ENCODE measurements at regions not wholly inside any gene's neighbourhood (a gene's known extent, or its start where the extent isn't known, plus 50 kb on each side); places are given as distances from the start of the nearest gene placed in this dataset.

DNA sequence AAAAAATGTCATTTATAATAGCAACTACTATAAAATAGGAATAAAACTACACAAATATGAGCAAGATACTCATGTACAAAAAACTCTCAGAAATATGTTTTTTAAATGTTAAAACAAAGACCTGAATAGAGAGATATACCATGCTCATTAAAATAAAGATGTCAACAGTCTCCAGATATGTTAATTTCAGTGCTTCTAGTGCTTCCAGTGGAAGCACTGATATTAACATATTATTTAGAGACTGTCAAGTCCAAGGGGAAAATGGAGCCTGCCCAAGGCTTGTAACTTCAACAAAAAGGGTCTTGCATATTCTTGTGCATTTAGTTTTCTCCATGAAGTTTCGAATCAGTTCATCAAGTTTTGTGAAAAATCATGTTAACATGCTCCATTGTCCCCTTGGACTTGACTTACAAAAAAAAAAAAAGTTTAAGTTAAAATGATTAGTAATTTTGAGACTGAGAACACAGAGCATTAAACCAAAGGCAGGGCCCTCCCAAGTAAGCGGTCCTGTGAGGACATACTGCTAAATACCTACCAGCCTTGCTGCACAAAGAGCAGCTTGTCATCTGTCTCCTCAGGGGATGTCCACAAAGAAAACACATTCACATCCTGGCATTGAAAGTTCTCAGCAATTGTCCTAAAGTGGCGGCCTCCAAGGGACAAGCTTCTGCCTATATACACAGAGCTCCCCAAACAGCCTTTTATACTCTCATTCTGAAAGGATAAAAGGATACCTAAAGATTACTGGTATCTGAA lies 501.9 kb upstream of the CHAC2 start:
- DNase-seq (ENCODE audit: low read depth), result no peak
- TF ChIP-seq, protein P1, sequence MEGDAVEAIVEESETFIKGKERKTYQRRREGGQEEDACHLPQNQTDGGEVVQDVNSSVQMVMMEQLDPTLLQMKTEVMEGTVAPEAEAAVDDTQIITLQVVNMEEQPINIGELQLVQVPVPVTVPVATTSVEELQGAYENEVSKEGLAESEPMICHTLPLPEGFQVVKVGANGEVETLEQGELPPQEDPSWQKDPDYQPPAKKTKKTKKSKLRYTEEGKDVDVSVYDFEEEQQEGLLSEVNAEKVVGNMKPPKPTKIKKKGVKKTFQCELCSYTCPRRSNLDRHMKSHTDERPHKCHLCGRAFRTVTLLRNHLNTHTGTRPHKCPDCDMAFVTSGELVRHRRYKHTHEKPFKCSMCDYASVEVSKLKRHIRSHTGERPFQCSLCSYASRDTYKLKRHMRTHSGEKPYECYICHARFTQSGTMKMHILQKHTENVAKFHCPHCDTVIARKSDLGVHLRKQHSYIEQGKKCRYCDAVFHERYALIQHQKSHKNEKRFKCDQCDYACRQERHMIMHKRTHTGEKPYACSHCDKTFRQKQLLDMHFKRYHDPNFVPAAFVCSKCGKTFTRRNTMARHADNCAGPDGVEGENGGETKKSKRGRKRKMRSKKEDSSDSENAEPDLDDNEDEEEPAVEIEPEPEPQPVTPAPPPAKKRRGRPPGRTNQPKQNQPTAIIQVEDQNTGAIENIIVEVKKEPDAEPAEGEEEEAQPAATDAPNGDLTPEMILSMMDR (IDR thresholded peaks at IDR 0.05; ENCODE audit: low read length, missing control alignments), result no peak
- no peak overlapping the region for H3K4me3 ChIP-seq (replicated peaks; ENCODE audit: low read depth, low read length)

DNA sequence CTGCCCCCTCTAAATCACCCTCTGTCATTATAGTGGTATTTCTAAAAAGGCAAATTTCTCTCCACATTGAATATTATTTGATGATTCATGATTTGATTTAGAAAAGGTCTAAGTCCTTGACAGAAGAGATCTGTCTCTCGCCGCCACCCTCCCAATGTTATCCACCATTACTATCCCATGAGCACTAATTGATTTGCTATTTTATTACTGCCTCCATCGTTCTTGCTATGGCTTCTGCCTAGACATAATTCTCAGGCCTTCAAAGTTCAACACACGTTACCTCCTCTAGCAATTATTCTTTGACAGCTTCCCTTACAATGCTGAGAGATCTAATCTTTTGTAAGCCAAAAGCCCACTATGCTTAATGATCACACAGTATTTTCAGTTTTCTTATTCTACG lies 507.0 kb upstream of the CHAC2 start:
- H3K4me3 ChIP-seq (replicated peaks; ENCODE audit: low read depth, low read length), result no peak overlapping the region
- TF ChIP-seq, protein P1 (IDR thresholded peaks at IDR 0.05; ENCODE audit: low read length, missing control alignments), result no peak
- DNase-seq (ENCODE audit: low read depth), result no peak

- TF ChIP-seq, protein P1 (IDR thresholded peaks at IDR 0.05; ENCODE audit: low read length, missing control alignments), result no peak
- no peak for DNase-seq (ENCODE audit: low read depth)
- no peak overlapping the region for H3K4me3 ChIP-seq (replicated peaks; ENCODE audit: low read depth, low read length)
Observed at GRCh38 chr2:53259395-53260009, 508.1 kb upstream of the CHAC2 start.

DNA sequence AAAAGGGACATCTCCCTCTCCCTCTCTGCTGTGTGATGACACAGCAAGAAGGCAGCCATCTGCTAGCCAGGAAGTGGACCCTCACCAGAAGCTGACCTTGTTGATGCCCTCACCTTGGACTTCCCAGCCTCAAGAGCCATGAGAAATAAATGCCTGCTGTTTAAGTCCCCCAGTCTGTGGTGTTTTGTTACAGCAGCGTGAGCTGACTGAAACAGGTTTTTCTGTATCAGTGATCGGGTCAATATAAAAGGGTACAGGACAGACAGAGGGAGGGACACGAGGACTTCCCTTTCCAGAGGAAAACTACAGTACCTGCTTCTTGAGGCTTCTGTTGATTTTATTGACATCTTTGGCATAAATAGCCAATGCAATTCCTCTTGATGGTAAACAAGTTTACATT lies 510.3 kb upstream of the CHAC2 start:
- TF ChIP-seq, protein P1 (IDR thresholded peaks at IDR 0.05; ENCODE audit: low read length, missing control alignments), result no peak
- DNase-seq (ENCODE audit: low read depth), result no peak
- no peak overlapping the region for H3K4me3 ChIP-seq (replicated peaks; ENCODE audit: low read depth, low read length)

DNA sequence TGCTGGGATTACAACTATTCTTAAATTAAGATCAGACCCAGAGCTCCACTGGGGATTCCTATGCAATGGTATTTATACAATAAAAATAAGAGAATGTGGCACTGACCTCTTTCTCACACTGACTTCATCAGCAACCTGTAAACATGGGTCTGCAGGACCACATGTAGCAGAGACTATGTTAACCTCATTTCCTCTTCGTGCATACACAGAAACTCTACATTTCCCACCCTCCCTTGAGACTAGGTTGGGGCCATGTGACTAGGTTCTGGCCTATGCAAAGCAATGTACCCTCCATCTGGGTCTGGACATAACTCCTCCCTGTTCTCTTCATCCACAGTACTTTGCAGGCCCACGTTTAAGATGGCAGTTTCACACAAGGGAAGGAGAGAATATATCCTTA lies 514.4 kb upstream of the CHAC2 start:
- TF ChIP-seq, protein P1 (IDR thresholded peaks at IDR 0.05; ENCODE audit: low read length, missing control alignments), result no peak
- H3K4me3 ChIP-seq (replicated peaks; ENCODE audit: low read depth, low read length), result no peak overlapping the region
- DNase-seq (ENCODE audit: low read depth), result no peak

DNA sequence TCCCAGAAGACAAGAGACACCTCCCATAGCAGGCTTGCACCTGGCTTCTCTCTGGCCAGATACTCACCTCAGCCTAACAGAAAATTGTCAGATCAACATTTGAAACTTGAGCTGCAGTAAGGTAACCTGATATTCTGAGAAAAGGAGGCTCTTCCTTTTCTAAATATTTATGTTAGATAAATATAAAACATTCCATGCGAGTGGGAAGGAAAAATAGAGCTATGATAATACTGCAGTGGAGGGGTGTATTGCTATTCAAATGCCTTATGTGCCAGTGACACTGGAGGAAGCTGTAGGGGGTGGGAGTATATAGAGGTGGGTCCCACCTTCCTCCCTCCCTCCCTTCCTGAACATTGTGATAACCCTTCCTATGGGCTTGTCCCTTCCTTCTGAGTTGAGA lies 515.5 kb upstream of the CHAC2 start:
- DNase-seq (ENCODE audit: low read depth), result no peak
- no peak overlapping the region for H3K4me3 ChIP-seq (replicated peaks; ENCODE audit: low read depth, low read length)
- TF ChIP-seq, protein P1 (IDR thresholded peaks at IDR 0.05; ENCODE audit: low read length, missing control alignments), result no peak
